HT1080 (cell line): ENCODE measurements at regions not wholly inside any gene's neighbourhood (a gene's known extent, or its start where the extent isn't known, plus 50 kb on each side); places are given as distances from the start of the nearest gene placed in this dataset.

Experiments
- DNase-seq: peaks from one replicate; pipeline ENCODE4 v3.0.0-alpha.2; 2015; ENCODE audit warnings: low read depth

DNA sequence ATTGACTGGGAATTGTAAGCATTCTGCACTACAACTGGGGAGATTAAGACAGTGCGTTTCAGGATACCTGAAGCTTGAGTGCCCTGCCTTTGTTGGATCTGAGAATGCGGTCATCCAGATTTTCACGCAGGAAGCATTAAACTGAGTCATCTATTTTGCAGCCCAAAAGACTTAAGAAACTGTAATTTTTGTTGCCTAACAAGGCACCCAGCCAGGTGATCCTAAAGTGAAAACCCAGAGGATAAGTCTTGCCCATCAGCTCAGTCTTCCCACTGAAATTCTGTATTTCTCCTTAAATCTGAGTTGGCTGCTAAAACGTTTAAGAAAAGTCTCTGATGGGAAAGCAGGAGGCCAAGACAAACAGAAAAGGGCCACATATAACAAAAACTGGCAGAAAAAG is 242.5 kb upstream of the TMCO5A start:
- peak; percentile 26 for DNase-seq

DNA sequence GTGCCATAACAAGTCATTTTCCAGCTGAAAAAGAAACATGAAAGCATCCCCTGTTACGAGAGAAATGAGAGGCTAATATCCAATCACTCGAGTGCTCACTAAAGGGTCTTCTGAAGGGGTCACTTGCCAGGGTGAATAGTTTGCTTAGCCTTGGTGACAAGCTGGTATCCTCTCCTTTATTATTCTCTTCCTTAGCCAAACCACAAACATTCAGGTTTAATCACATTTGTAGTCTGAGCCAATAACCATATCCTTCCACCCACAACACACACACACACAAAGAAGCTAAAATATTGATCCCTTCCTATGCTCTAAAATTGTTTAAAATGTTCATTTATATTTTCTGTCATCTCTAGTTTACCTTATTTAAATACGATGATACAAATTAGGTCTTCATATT is 240.5 kb upstream of the TMCO5A start:
- no peak for DNase-seq

DNA sequence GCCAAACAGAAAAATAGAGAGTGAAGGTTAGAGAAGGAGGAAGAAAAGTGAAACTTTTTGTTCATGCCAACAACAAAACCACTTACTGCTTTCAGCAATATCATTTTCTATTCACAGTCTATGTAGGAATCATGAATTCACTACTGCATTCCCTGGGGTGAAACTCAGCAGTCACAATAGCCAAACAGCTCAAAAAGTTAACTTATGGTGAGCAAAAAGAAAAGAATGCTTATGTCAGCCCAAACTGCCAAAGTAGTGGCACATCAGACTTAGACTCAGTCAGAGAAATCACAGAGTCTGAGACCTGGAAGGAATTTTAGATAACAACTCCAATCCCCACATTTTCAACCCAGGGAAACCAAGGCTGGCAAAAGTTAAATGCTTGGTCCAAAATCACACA is 238.7 kb upstream of the TMCO5A start:
- DNase-seq, result no peak

DNA sequence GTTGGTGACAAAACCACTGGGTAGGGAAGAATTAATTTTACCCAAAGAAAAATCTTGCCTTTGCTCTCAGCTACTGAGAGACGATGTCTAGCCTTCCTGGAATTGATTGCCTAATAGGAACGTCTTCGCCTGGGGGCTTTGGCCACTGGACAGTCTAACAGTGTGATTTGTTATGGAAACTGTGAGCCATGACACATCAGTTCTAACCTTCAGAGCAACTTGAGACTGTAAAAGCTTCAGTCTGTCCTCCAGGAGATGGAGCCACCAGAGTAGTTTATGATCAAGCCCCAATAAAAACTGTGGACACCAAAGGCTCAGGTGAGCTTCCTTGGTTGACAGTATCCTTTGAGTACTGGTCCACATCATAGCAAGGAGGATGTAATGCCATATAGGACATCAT is 235.8 kb upstream of the TMCO5A start:
- peak; percentile 28 for DNase-seq

DNA sequence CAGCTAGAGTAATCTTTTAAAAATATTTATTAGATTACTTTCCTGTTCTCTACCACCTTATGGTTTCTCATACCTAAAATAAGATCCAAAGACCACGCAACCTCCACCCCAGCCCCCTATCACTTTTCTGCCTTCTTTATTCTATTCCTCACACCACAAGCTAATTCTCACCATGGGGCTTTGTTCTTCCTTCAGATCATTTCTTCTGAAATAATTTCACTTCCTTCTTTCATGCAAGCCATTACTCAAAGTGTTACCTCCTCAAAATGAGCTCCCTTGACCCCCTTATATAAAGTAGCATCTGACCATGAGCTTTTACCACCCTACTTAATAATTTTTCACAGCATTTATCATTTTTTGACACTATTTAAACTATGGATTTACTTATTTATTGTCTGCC is 233.2 kb upstream of the TMCO5A start:
- DNase-seq, result no peak

DNA sequence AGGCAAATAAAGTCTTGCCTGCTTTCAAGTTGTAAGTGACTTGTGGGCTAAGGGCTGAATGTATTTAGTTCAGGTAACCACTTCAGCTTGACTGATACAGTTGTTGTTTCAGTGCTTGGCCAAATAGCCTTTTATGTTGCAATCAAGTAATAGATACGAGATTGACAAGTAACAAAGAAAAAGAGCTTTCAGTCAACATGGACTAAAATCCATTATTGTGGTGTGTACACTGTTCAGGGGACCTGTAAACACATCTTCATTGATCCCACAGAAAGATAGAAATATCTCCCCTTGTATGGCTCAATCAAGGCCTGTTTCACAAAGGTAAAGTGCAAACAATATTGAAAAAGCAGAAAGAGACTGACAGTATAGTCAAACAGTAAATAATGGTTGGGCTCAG is 224.8 kb upstream of the TMCO5A start:
- no peak for DNase-seq

DNA sequence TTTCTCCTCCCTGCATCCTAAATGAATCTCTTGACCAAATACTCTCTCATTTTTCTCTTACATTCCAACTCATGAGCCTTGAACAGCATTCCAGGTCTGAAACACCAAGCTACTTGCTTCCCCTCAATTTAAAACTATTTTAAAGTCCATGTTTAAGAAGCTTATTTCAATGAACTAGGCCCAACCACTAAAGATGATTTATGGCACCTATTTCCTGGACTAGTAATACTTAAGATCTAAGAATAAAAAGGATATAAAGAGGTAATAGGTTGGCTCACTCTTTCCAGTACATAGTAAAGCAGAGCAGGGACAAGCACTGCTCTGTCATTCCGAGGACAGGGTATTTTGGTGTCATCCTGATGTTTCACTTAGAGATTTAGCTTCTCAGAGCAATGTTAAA is 219.3 kb upstream of the TMCO5A start:
- DNase-seq, result no peak

DNA sequence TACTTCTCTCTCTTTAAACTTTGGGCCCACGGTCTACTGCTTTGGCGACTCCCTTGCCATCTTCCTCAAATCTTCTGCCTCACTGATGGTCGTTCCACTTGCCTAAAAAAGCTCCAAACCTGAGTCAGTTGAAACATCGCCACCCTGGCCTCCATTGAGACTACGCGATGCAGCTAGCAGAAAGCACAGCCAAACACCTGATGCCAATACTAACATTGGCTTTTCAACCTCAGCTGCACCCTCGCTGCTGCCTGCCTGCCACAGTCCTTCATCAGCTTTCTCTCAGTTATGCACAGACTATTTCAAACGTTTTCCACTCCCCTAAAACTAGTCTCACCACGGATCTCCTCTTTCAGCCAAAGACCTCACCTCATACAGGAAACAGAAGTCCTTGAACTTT is 214.2 kb upstream of the TMCO5A start:
- no peak for DNase-seq

DNA sequence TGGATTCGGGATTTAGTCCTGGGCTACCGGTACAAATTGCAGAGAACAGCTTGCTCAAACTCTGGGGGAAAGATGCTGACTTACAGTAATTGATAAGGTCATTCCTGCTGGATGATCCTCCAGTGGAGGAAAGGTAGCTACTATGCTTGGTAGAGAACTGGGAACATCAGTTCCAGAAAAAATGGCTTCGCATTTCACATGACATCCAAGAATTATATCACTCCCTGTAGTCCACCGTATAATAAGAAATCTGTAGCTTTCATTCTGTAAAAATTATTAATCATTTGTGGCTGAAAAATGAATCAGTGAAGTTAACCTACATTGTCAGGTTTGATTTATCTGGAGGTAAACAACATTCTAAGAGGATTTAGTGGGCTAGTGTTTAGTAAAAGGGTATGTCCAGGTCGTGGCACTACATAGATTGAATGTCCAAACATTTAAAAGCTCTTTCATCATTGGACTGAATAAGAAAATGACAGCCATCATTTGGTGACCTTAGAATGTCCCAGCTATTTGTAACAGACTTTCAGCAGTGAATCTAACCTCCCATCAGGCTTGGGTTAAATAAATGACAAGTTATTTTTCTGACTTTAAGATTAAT is 203.2 kb upstream of the TMCO5A start:
- no peak for DNase-seq

DNA sequence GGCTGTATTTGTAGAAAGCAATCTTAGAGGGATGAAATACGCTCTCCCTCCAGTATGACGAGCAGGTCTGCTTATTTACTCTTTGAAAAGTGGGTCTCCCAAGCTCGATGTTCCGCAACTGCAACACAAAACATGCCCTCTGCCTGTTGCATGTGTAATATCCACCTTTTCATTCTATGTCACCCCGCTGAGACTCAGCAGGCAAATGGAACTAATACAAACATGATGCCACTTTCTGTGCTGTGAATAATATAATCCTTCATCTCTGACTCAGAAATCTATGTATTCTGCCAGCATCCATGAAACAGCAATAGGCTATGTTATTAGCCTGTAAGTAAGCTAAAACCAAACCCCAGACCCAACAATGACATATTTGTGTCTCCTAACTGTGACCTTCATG is 200.8 kb upstream of the TMCO5A start:
- peak; percentile 34 for DNase-seq

DNA sequence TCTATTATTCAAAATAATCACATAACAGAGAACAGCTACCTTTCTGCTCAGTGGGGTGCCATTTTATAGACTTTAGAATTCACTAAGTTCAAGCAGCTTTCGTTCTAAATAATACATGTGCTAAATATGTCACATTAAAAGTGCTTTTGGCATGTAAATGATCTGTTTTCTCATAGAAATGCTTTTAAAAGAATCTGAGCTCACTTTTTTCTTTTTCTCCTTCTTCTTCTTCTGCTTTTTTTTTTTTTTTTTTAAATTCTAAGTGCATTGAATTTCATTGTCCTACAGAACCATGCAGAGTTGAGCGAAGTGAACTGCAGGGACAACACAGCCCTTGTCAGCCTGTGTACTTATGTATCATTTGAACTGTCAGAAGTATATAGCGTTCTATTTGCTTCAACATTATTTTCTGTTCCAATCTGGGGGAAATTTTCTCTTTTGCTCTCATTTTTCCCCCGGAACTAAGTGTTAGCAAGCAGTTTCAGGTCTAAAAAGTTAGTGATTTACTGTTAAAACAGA is 193.8 kb upstream of the TMCO5A start:
- DNase-seq, result no peak

DNA sequence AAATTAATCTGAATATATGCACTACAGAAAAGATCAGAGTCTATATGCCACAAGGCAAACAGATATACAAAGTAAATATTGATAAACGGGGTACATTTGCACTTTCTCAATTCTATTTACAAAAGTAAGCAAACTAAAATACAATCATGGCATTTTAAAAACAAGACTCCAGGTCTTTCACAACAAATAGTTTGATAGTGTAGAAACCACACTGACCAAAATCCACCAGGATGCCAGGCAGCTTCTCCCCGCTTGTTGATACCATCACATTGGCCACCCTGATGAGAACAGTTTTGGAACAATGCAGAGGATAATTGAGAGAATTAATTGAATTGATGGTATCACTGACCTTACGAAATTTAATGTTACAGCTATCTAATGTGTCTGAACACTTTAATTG is 190.6 kb upstream of the TMCO5A start:
- no peak for DNase-seq

DNA sequence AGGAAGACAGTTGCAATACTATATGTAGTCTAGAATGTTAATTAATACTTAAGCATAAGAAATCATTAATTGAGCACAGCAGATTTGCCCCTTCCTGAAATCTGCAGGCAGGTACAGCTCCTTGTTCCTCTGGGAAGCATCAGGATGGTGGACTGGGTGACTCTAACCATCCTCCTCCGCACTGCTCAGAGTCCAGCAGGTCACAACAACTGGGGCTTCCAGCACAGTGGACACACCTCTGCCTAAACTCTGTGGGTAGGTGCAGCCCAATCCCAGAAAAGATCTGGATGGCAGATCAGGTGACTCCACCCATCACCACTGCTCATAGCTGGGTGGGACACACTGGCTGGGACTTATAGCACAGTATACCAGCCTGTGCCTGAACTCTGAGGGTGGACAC is 189.9 kb upstream of the TMCO5A start:
- DNase-seq, result no peak

DNA sequence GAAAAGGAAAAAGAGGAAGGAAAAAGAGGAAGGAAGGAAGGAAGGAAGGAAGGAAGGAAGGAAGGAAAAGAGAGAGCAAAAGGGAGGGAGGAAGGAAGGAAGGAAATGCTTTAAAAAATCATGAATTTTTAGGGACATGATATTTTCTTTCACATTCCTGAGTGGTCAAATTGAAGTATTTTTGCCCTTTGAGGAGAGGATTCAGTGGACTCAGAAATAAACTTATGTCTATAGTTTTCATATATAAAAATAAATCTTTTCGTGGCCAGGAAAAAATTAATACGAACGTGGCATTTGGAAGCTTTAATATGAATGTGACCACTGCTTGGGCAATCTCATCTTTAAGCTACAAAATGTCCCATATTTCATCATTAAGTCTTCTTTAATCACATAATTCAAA is 183.0 kb upstream of the TMCO5A start:
- no peak for DNase-seq

DNA sequence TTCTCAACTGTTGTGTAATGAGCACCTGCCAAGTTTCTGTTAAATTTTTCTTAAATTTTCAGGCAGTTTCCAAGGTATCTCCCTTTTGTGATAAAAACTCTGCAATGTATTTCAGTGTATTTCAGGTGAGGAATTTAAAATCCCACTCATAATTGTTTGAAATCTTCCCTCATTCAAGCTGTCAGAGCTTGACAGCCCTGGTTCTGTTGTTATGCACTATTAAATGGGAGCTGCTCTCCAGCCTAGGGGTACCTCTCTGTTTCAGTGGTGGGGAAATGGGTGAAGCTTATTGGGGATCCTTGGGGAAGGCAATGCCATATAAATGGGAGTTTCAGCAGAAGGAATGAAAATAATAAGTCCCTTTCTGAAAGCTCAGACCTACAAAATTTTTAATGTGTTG is 178.0 kb upstream of the TMCO5A start:
- no peak for DNase-seq

DNA sequence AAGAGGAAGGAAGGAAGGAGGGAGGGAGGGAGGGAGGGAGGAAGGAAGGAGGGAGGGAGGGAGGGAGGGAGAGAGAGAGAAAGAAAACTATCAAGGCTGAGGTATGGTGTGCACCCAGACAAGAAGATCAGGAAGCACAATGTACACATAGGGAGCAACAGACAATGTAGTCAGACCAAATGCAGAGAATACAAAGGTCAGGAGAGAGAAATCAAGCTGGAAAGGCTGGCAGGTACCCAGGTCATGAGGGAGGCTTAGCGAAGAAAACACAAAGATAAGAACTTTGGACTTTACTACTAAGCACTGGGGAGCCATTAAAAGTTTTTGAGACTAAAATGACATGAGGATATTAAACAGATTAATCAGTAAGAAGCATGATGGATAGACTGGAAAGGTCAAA is 176.0 kb upstream of the TMCO5A start:
- DNase-seq, result no peak

DNA sequence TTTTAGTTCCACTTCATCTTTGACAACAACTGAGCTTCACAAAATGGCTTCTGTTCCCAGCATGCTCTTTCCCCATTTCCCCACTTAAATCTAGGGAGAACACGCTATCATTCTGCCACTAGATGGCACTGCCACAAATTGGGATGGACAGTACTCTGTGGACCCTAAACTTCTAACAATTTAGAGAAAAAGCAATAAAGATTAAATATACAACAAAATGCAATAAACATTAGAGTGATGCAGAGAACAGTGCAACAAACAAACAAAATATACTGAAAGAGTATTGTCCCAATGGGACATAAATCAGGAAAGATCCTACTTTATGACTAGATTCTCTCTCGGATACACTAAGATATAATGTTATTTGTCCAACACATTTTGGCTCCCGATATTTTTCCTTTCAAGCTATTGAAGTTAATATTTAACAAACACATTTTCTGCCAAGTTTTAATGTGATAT is 169.7 kb upstream of the TMCO5A start:
- peak; percentile 55 for DNase-seq

DNA sequence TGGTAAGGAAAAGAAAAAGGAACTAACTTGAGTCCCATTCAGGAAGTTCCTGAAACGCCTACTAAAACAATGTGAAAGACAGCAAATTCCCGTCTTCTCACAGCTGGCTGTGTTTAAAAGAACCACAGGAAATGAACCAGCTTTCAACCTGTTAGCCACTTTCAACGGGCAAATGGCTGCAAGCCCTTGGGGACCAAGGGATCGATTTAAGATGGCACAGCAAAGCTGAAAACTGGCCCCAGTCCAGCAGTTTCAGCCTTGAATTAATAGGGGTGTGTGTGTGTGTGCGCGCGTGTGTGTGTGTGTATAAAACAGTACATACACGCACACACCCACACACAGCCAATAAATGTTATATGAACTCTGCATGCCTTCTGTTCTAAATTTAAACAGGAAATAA is 168.7 kb upstream of the TMCO5A start:
- no peak for DNase-seq

DNA sequence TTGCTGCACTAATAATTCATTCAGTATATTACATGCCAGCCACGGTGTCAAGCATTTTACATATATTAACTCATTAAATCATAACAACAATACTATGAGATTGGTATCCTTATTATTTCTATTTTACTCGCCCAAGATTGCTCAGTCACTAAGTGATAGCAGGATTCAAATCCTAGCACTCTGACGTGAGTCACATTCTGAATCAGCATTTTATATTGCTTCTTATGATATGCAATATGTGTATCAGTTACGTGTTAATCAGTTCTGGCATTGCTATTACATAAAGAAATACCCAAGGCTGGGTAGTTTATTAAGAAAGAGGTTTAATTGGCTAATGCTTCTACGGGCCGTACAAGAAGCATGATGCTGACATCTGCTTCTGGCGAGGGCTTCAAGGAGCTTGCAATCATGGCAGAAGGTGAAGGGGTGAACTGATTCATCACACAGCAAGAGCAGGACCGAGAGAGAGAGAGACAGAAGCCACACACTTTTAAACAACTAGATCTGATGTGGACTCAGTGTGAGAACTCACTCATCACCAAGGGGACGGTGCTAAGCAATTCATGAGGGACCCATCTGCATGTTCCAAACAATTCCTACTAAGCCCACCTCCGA is 166.5 kb upstream of the TMCO5A start:
- no peak for DNase-seq

DNA sequence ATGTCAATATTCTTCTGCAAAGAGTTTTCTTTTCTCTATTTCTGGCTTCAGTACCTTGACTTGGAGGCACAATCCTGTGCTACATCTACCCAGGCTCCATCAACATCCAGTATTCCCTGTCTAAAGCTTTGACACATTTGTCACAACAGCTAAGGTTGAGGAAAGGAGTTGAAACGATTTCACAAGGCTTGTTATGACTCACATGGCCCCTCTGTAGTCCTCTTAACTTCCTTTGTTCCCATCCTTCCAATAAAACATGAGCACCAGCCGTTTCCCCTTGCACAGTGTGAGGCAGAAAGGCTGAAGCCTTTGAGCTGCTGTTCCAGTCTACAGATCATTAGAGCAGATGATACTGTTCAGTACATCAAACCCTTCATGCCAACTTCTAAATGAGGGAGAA is 163.0 kb upstream of the TMCO5A start:
- peak; percentile 86 for DNase-seq

DNA sequence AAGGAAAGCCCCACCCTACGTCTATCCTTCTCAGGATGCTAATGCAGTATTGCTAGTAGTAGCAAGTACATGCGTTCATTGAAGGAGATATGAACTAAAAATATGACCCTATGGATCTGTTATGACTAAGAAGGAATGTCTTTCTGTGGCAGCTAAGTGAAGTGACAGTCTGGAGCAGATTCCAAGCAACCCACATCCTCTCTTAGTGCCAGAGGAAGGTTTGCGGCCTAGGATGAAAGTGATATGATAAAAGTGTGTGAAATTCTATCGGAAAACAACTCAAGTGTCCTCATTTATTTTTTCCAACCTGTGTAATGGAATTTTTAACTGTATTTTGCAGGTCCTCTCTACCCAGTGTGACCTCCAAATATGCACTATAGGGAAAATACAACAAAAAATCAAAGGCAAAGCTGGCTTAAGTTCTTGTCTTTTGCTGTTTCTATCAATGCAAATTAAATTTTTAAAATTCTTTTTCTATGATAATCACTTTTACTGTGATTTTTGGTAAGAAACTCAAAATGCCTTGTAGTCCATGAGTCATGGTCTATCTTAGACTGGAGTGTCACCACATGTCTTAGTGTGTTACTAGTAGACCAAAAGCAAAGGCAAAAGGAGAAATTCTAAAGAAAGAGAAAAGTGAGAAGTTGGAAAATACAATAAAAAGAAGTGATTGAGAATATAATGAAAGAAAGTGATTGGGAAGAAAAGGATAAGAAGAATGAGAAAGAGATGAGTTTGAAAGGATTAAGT is 161.2 kb upstream of the TMCO5A start:
- DNase-seq, result peak; percentile 77

DNA sequence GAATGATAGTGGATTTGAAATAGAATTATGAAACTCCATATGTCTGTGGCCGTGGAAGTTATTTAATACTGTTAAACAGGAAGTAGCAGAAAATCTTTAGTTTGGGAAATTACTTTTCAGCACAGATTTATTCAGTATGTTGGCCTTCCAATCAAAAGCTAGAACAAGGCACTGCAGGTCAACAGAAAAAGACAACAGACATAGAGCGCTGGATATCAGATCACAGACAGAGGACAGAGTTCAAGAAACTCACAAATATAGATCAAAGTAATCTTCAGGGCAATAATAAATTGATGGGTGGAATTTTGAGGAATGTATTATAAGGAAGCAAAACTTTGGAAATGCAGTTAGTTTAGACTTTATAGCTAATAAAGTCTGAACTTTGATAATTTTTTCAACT is 159.5 kb upstream of the TMCO5A start:
- DNase-seq, result no peak

DNA sequence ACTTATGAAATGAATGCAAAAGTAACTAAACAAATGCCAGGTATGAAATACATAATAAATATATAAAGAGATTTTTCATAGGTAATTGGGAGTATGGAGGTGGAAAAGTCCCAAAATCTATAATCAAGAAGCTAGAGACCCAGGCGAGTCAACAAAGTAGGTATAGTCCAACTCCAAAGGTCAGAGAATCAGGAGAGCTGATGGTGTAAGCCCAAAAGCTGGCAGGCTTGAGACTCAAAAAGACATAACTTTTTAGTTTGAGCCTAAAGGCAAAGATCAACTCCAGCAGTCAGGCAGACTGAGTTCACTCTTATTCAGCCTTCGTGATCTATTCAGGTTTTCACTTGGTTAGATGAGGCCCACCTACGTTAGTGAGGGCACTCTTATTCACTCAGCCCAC is 157.4 kb upstream of the TMCO5A start:
- no peak for DNase-seq
